GM12878 (cell line): ENCODE measurements at regions not wholly inside any gene's neighbourhood (a gene's known extent, or its start where the extent isn't known, plus 50 kb on each side); places are given as distances from the start of the nearest gene placed in this dataset.

Experiments used
- ATAC-seq: fragments of 200-7000 bp; cut with Tn5 transposase; 3 replicates; pipeline ENCODE4 v1.9.1; 2020; ENCODE audit warnings: mild to moderate bottlenecking, moderate library complexity
- BruUV-seq: library from RNA; stranded (reverse); fragments of 400-500 nt; replicated peaks from 2 replicates; lab custom pipeline; 2021; lab: Mats Ljungman, UMichigan
- CTCF ChIA-PET: fragments of 300-600 bp; sonication (Branson Sonifier 250); formaldehyde crosslinking; extraction: SDS; loops from one replicate; lab custom pipeline; 2021; ENCODE audit warnings: inconsistent platforms; lab: Yijun Ruan, JAX
- POLR2A ChIA-PET: fragments of 350-600 bp; formaldehyde crosslinking; extraction: SDS; loops from one replicate; lab custom pipeline; 2021; ENCODE audit warnings: inconsistent platforms; lab: Charles Lee
- RAD21 ChIA-PET: fragments of 300-600 bp; sonication (Branson Sonifier 250); formaldehyde crosslinking; loops from one replicate; lab custom pipeline; 2023; ENCODE audit warnings: antibody characterized with exemption; ENCODE audit not compliant: unreplicated experiment; lab: Charles Lee
- SMC1A ChIA-PET: fragments of 300-600 bp; sonication (Branson Sonifier 250); formaldehyde crosslinking; loops from one replicate; lab custom pipeline; 2023; ENCODE audit not compliant: unreplicated experiment, uncharacterized antibody; lab: Charles Lee
- DNase-seq: peaks from one replicate; pipeline ENCODE4 v3.0.0-alpha.2; 2011; ENCODE audit warnings: low read depth, low spot score
- FAIRE-seq: peaks from 3 replicates; lab custom pipeline; 2011; peaks lifted over from hg19 to GRCh38; lab: Jason Lieb, UNC
- H2AFZ ChIP-seq: 2 replicates; pipeline ENCODE4 v1.6.0; 2011; ENCODE audit warnings: low read depth, low read length, control low read depth; ENCODE audit not compliant: control insufficient read depth
- H3K27ac ChIP-seq: 2 replicates; pipeline ENCODE4 v1.5.1; 2011; ENCODE audit warnings: control low read depth; ENCODE audit not compliant: control insufficient read depth, insufficient read depth
- H3K27me3 ChIP-seq, 2 experiments: replicated peaks in 1 of 2; 2 replicates each; pipeline versions ENCODE4 v1.6.0 to v1.6.1; 2011; ENCODE audit warnings: low read length in 1 of 2; ENCODE audit not compliant: control insufficient read depth in 2 of 2, insufficient read depth in 2 of 2
- H3K36me3 ChIP-seq, 2 experiments: 2 replicates each; pipeline ENCODE4 v1.5.1; 2011; ENCODE audit warnings: low read length in 1 of 2; ENCODE audit not compliant: control insufficient read depth in 2 of 2, insufficient read depth in 2 of 2
- H3K4me1 ChIP-seq: 2 replicates; pipeline ENCODE4 v1.6.1; 2011; ENCODE audit warnings: mild to moderate bottlenecking, low read length, moderate library complexity, mixed read lengths; ENCODE audit not compliant: control insufficient read depth, insufficient read depth
- H3K4me2 ChIP-seq: 2 replicates; pipeline ENCODE4 v1.6.0; 2011; ENCODE audit warnings: control low read depth; ENCODE audit not compliant: control insufficient read depth, insufficient read depth
- H3K4me3 ChIP-seq: fragments of 200-600 bp; sonication (generic); 2 replicates; pipeline ENCODE4 v1.5.1; 2016
- H3K79me2 ChIP-seq: 2 replicates; pipeline ENCODE4 v1.6.0; 2011; ENCODE audit warnings: low read length; ENCODE audit not compliant: control insufficient read depth, insufficient read depth
- H3K9ac ChIP-seq: 2 replicates; pipeline ENCODE4 v1.8.0; 2011; ENCODE audit warnings: low read length, control low read depth, mixed read lengths; ENCODE audit not compliant: control insufficient read depth, insufficient read depth
- H3K9me3 ChIP-seq: replicated peaks from 3 replicates; pipeline ENCODE4 v1.5.1; 2011; ENCODE audit warnings: mild to moderate bottlenecking, low read length; ENCODE audit not compliant: control insufficient read depth, insufficient read depth
- H4K20me1 ChIP-seq: 2 replicates; pipeline ENCODE4 v1.6.0; 2011; ENCODE audit not compliant: control insufficient read depth, insufficient read depth
- ASH2L ChIP-seq: fragments of 300-600, 200-600 bp; sonication (generic); IDR thresholded peaks from 2 replicates; pipeline ENCODE4 v1.6.1; 2017; ENCODE audit warnings: low read depth, mild to moderate bottlenecking, borderline replicate concordance
- BACH1 ChIP-seq: fragments of 450-650 bp; IDR thresholded peaks from 2 replicates; pipeline ENCODE4 v1.6.1; 2017; ENCODE audit warnings: mild to moderate bottlenecking, borderline replicate concordance
- BCLAF1 ChIP-seq: fragments of 450-650 bp; IDR thresholded peaks from 2 replicates; pipeline ENCODE4 v1.6.1; 2017; ENCODE audit warnings: antibody characterized with exemption, mild to moderate bottlenecking, moderate library complexity
- BMI1 ChIP-seq: fragments of 450-650 bp; IDR thresholded peaks from 2 replicates; pipeline ENCODE4 v1.6.1; 2016; ENCODE audit warnings: mild to moderate bottlenecking, moderate library complexity, borderline replicate concordance
- BRCA1 ChIP-seq: IDR thresholded peaks from 2 replicates; pipeline ENCODE4 v1.6.1; 2011; ENCODE audit warnings: low read depth, low read length, improper control_type of control experiment
- CHD2 ChIP-seq: IDR thresholded peaks from 2 replicates; pipeline ENCODE4 v1.6.1; 2011; ENCODE audit warnings: low read depth, low read length, improper control_type of control experiment, borderline replicate concordance
- EED ChIP-seq: sonication (generic); IDR thresholded peaks from 2 replicates; pipeline ENCODE4 v1.6.1; 2016; ENCODE audit warnings: antibody characterized with exemption, low read depth
- MAX ChIP-seq: IDR thresholded peaks from 2 replicates; pipeline ENCODE4 v1.6.1; 2012; ENCODE audit warnings: low read depth, low read length, improper control_type of control experiment
- MYB ChIP-seq: fragments of 150-350 bp; IDR thresholded peaks from 2 replicates; pipeline ENCODE4 v1.6.1; 2014; ENCODE audit warnings: mild to moderate bottlenecking, low read depth, low read length, borderline replicate concordance
- PAX5 ChIP-seq: IDR thresholded peaks from 2 replicates; pipeline ENCODE4 v1.6.1; 2011; ENCODE audit warnings: low read depth, low read length, borderline replicate concordance
- SIX5 ChIP-seq: IDR thresholded peaks from 2 replicates; pipeline ENCODE4 v1.6.1; 2011; ENCODE audit warnings: mild to moderate bottlenecking, low read depth, low read length, moderate library complexity; ENCODE audit not compliant: severe bottlenecking
- SREBF2 ChIP-seq: IDR thresholded peaks from 2 replicates; pipeline ENCODE4 v1.6.1; 2012; ENCODE audit warnings: mild to moderate bottlenecking, low read length
- TBL1XR1 ChIP-seq: IDR thresholded peaks from 2 replicates; pipeline ENCODE4 v1.6.1; 2012; ENCODE audit warnings: low read depth, low read length, improper control_type of control experiment
- TCF12 ChIP-seq: IDR thresholded peaks from 2 replicates; pipeline ENCODE4 v1.6.1; 2011; ENCODE audit warnings: low read depth, mild to moderate bottlenecking, low read length
- YBX1 ChIP-seq: fragments of 450-650 bp; IDR thresholded peaks from 2 replicates; pipeline ENCODE4 v1.6.1; 2016; ENCODE audit warnings: antibody characterized with exemption
- YY1 ChIP-seq: IDR thresholded peaks from 2 replicates; pipeline ENCODE4 v1.6.1; 2011; ENCODE audit warnings: low read depth, mild to moderate bottlenecking, low read length
- ZBTB11 ChIP-seq: fragments of 450-650 bp; formaldehyde crosslinking; IDR thresholded peaks from 2 replicates; pipeline ENCODE4 v1.5.0; 2022; ENCODE audit warnings: mild to moderate bottlenecking, missing genetic modification characterization
- ZZZ3 ChIP-seq: IDR thresholded peaks from 2 replicates; pipeline ENCODE4 v1.6.1; 2011; ENCODE audit warnings: low read depth; ENCODE audit not compliant: control insufficient read depth, insufficient read length
- WGBS: methylation state at CpG from one replicate; pipeline ENCODE4 v1.1.6; 2016; ENCODE audit warnings: low lambda C conversion rate; ENCODE audit not compliant: insufficient replicate concordance, insufficient coverage; ENCODE audit errors: missing lambda C conversion rate; 5-methylcytosine and 5-hydroxymethylcytosine counted together
- in situ Hi-C: fragments of 300-500 bp; cut with MboI; formaldehyde crosslinking; loops from 9 replicates; pipeline ENCODE4 v1.14.3; 2018; ENCODE audit warnings: mixed read lengths
- intact Hi-C: fragments of 100-400 bp; cut with micrococcal nuclease; formaldehyde crosslinking; loops from one replicate; pipeline ENCODE4 v1.14.2; 2022; ENCODE audit not compliant: unreplicated experiment

GRCh38 chr12:74031045-74031444 lies 506.6 kb upstream of the ATXN7L3B start:
- no peaks in the 10 kb centered on the region for H3K27me3 ChIP-seq
- in situ Hi-C loops (no loop called here), intact Hi-C loops (no loop called here)
- no peak overlapping the region for H3K27ac ChIP-seq
- no peaks in the 10 kb centered on the region for H3K9me3 ChIP-seq
- BruUV-seq, result no TSS peak
- no peaks in the 10 kb centered on the region for H3K4me1 ChIP-seq
- POLR2A ChIA-PET, result no interaction called here
- CTCF ChIA-PET, result no interaction called here
- no peak overlapping the region for H3K9ac ChIP-seq
- no peak overlapping the region for H3K4me3 ChIP-seq
- RAD21 ChIA-PET, result no interaction called here
- TF ChIP-seq MYB (no peak), BRCA1 (no peak), BMI1 (no peak), TCF12 (no peak), EED (no peak), CHD2 (no peak), YY1 (no peak), ZBTB11 (no peak), SIX5 (no peak), SREBF2 (no peak), ASH2L (no peak), MAX (no peak), BCLAF1 (no peak), ZZZ3 (no peak), TBL1XR1 (no peak), YBX1 (no peak), PAX5 (no peak), BACH1 (no peak)
- H3K36me3 ChIP-seq, result no peaks in the 10 kb centered on the region
- DNase-seq (no peak), ATAC-seq (no peak), FAIRE-seq (no peak)
- 0% methylated on average over 2 of the region's 2 CpGs for WGBS
- H4K20me1 ChIP-seq, result no peaks in the 10 kb centered on the region
- no peak overlapping the region for H3K4me2 ChIP-seq
- no peaks in the 10 kb centered on the region for H3K79me2 ChIP-seq
- no peak overlapping the region for H2AFZ ChIP-seq
- SMC1A ChIA-PET, result no interaction called here
